Testis (tissue), 2 donors: ENCODE measurements at regions not wholly inside any gene's neighbourhood (a gene's known extent, or its start where the extent isn't known, plus 50 kb on each side); places are given as distances from the start of the nearest gene placed in this dataset.

Experiments used
- DNase-seq: peaks from one replicate; pipeline ENCODE4 v3.0.0-alpha.2; 2019
- H3K27ac ChIP-seq, 2 donors: fragments of 200-600 bp; sonication (generic); one replicate each; pipeline ENCODE4 v1.5.1; 2019
- H3K27me3 ChIP-seq: fragments of 200-600 bp; sonication (generic); one replicate; pipeline ENCODE4 v1.5.1; 2019
- H3K36me3 ChIP-seq: fragments of 200-600 bp; sonication (generic); one replicate; pipeline ENCODE4 v1.5.1; 2017; ENCODE audit warnings: low read depth; ENCODE audit errors: missing control alignments
- H3K4me1 ChIP-seq: fragments of 200-600 bp; sonication (generic); one replicate; pipeline ENCODE4 v1.5.1; 2019
- H3K4me3 ChIP-seq, 2 donors: fragments of 200-600 bp; sonication (generic); one replicate each; pipeline ENCODE4 v1.5.1; 2017 to 2019
- H3K9me3 ChIP-seq: fragments of 200-600 bp; sonication (generic); one replicate; pipeline ENCODE4 v1.5.1; 2017
- CTCF ChIP-seq, 3 experiments: fragments of 450-650 bp in 2 of 3; fragments of 200-600 bp in 1 of 3; sonication (generic) in 1 of 3; IDR thresholded peaks; one replicate each; pipeline ENCODE4 v1.5.1; 2016 to 2019; ENCODE audit warnings: antibody characterized with exemption in 3 of 3, mild to moderate bottlenecking in 2 of 3, moderate library complexity in 1 of 3
- POLR2A ChIP-seq: fragments of 450-650 bp; IDR thresholded peaks from one replicate; pipeline ENCODE4 v1.6.1; 2017; ENCODE audit warnings: antibody characterized with exemption, mild to moderate bottlenecking, moderate library complexity
- WGBS, 2 donors: methylation state at CpG; one replicate each; pipeline ENCODE4 v1.1.5; 2018; 5-methylcytosine and 5-hydroxymethylcytosine counted together
- intact Hi-C: fragments of 100-400 bp; cut with DNase I; formaldehyde crosslinking; loops from one replicate; pipeline ENCODE4 v1.15.1; 2023; ENCODE audit warnings: low total_unique reads

- TF ChIP-seq CTCF (IDR thresholded peaks at IDR 0.05) (no peak), POLR2A (no peak)
- H3K9me3 ChIP-seq = no peaks in the 10 kb centered on the region
- no peaks in the 10 kb centered on the region for H3K4me1 ChIP-seq
- intact Hi-C loops = no loop called here
- H3K27me3 ChIP-seq = no peaks in the 10 kb centered on the region
- H3K27ac ChIP-seq = no peak overlapping the region
- DNase-seq = no peak
- 58 to 88% methylated on average over 1 of the region's 1 CpG for WGBS, 2 donors
- no peak overlapping the region for H3K4me3 ChIP-seq
- H3K36me3 ChIP-seq = no peaks in the 10 kb centered on the region
These were observed 282.8 kb upstream of the SASH1 start for GRCh38 chr6:148059869-148060268.

- intact Hi-C loops = no loop called here
- TF ChIP-seq CTCF (IDR thresholded peaks at IDR 0.05) (no peak), POLR2A (no peak)
- H3K4me1 ChIP-seq = no peaks in the 10 kb centered on the region
- no peaks in the 10 kb centered on the region for H3K9me3 ChIP-seq
- WGBS, 2 donors = 27 to 40% methylated on average over 7 to 12 of the region's 12 CpGs
- H3K36me3 ChIP-seq = no peaks in the 10 kb centered on the region
- no peaks in the 10 kb centered on the region for H3K27me3 ChIP-seq
- no peak overlapping the region for H3K27ac ChIP-seq
- H3K4me3 ChIP-seq = peak overlapping the region in 1 of 2 donors; percentile 10
- DNase-seq = peak; percentile 17
These were observed 278.1 kb upstream of the SASH1 start for GRCh38 chr6:148064406-148065134.

- Histone ChIP-seq H3K27me3 (no peaks in the 10 kb centered on the region), H3K36me3 (no peaks in the 10 kb centered on the region), H3K4me1 (no peaks in the 10 kb centered on the region), H3K4me3 (no peak overlapping the region), H3K27ac (no peak overlapping the region), H3K9me3 (no peaks in the 10 kb centered on the region)
- WGBS, 2 donors = 42 to 57% methylated on average over 11 of the region's 11 CpGs
- no peak for DNase-seq
- intact Hi-C loops = no loop called here
- TF ChIP-seq CTCF (IDR thresholded peaks at IDR 0.05) (no peak), POLR2A (no peak)
These were observed 274.1 kb upstream of the SASH1 start for GRCh38 chr6:148068437-148069061.

GRCh38 chr6:148069256-148069655 lies 273.4 kb upstream of the SASH1 start:
- TF ChIP-seq POLR2A (no peak), CTCF (IDR thresholded peaks at IDR 0.05) (no peak)
- 75 to 80% methylated on average over 5 of the region's 5 CpGs for WGBS, 2 donors

GRCh38 chr6:148074291-148074690 lies 268.3 kb upstream of the SASH1 start:
- Histone ChIP-seq H3K9me3 (no peaks in the 10 kb centered on the region), H3K27me3 (no peaks in the 10 kb centered on the region), H3K36me3 (no peaks in the 10 kb centered on the region), H3K4me1 (no peaks in the 10 kb centered on the region), H3K27ac (no peak overlapping the region), H3K4me3 (no peak overlapping the region)
- intact Hi-C loops = no loop called here
- DNase-seq = no peak
- WGBS, 2 donors = 74 to 82% methylated on average over 6 of the region's 6 CpGs
- TF ChIP-seq POLR2A (no peak), CTCF (IDR thresholded peaks at IDR 0.05) (no peak)

More at GRCh38 chr6:148069256-148069655, 273.4 kb upstream of the SASH1 start:
- Histone ChIP-seq H3K27me3 (no peaks in the 10 kb centered on the region), H3K9me3 (no peaks in the 10 kb centered on the region), H3K36me3 (no peaks in the 10 kb centered on the region), H3K4me3 (no peak overlapping the region), H3K4me1 (no peaks in the 10 kb centered on the region), H3K27ac (no peak overlapping the region)
- intact Hi-C loops = no loop called here
- DNase-seq = no peak
